ENCODE measurements at regions not wholly inside any gene's neighbourhood (a gene's known extent, or its start where the extent isn't known, plus 50 kb on each side); places are given as distances from the start of the nearest gene placed in this dataset.

DNA sequence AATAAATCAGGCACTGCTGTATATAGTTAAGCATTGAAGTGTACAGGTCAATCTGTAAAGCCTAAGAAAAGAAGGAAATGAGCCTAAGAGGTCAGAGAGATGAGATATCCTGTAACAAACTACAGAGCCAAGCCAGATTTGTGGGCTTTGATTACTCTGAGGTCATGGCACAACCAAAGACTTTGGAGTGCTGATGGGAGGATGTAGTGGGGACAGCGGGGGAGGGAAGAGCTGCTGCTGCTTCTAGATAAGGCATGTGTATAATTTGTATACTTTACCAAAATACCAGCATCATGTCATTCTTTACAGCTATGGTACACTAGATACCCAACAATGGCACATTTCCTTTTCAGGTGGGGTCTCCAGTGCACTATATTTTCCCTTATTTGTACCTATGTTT is 102.5 kb downstream of the OGFRL1 start:
- no peaks in the 10 kb centered on the region for H3K36me3 ChIP-seq (ENCODE audit: control insufficient read depth, insufficient read depth, low read length)
- Mint-ChIP-seq H3K27me3 (ENCODE audit: insufficient read depth) (peaks cover 21% of the 10 kb centered on the region), H3K4me1 (peaks cover 21% of the 10 kb centered on the region), H3K4me3 (no peak overlapping the region), H3K36me3 (ENCODE audit: low read depth) (no peaks in the 10 kb centered on the region), H3K27ac (no peak overlapping the region), H3K9me3 (no peaks in the 10 kb centered on the region)
- no peak overlapping the region for H3K27ac ChIP-seq (ENCODE audit: low read depth, low read length)
- H3K4me1 ChIP-seq (ENCODE audit: control insufficient read depth, insufficient read depth, low read length), result no peaks in the 10 kb centered on the region
- WGBS, 2 experiments (ENCODE audit: insufficient coverage in 1 of 2, insufficient read length in 1 of 2), result 100% methylated on average over 1 of the region's 1 CpG; no CpG with 5 or more reads in 1 of the 2 experiments
- H3K27me3 ChIP-seq (ENCODE audit: control insufficient read depth, insufficient read depth, low read length, poor library complexity, severe bottlenecking), result peaks cover 70% of the 10 kb centered on the region
- H3K9me3 ChIP-seq (ENCODE audit: control insufficient read depth, low read length), result no peaks in the 10 kb centered on the region
- no peak for DNase-seq
- no peak overlapping the region for H3K9ac ChIP-seq (ENCODE audit: extremely low read depth, low read length, poor library complexity, severe bottlenecking)
- no peak for TF ChIP-seq CTCF (conservative IDR thresholded peaks at IDR 0.05)
- H3K4me3 ChIP-seq (ENCODE audit: low read length), result no peak overlapping the region

GRCh38 chr6:71392276-71392675 is 103.7 kb downstream of the OGFRL1 start:
- WGBS, 2 experiments (ENCODE audit: insufficient coverage in 1 of 2, insufficient read length in 1 of 2), result 82% methylated on average over 1 of the region's 1 CpG; no CpG with 5 or more reads in 1 of the 2 experiments
- Histone ChIP-seq H3K4me3 (ENCODE audit: low read length) (no peak overlapping the region), H3K36me3 (ENCODE audit: control insufficient read depth, insufficient read depth, low read length) (no peaks in the 10 kb centered on the region), H3K27ac (ENCODE audit: low read depth, low read length) (no peak overlapping the region), H3K27me3 (ENCODE audit: control insufficient read depth, insufficient read depth, low read length, poor library complexity, severe bottlenecking) (peaks cover 67% of the 10 kb centered on the region), H3K9me3 (ENCODE audit: control insufficient read depth, low read length) (no peaks in the 10 kb centered on the region), H3K9ac (ENCODE audit: extremely low read depth, low read length, poor library complexity, severe bottlenecking) (no peak overlapping the region), H3K4me1 (ENCODE audit: control insufficient read depth, insufficient read depth, low read length) (no peaks in the 10 kb centered on the region)
- H3K36me3 Mint-ChIP-seq (ENCODE audit: low read depth), result no peaks in the 10 kb centered on the region
- no peak overlapping the region for H3K4me3 Mint-ChIP-seq
- H3K9me3 Mint-ChIP-seq, result no peaks in the 10 kb centered on the region
- H3K4me1 Mint-ChIP-seq, result peaks cover 20% of the 10 kb centered on the region
- H3K27ac Mint-ChIP-seq, result no peak overlapping the region
- peaks cover 21% of the 10 kb centered on the region for H3K27me3 Mint-ChIP-seq (ENCODE audit: insufficient read depth)
- no peak for TF ChIP-seq CTCF (conservative IDR thresholded peaks at IDR 0.05)
- no peak for DNase-seq

DNA sequence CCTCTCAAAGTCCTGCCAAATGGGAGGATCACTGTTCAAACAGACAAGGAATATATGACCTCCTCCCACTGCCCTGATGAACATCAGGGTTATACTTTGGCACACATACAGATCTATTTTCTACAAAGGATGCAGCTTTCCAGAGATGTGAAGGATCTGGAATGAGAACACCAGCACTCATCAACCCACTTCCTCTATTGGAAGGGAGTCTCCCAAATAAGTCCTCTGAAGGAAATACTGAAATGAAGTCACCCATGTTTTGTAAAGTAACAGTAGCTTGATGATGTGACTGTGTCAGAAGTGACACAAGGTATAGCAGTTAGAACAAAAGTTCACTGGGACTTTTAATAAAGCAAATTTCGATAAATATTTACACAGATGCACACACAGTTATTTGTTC is 104.9 kb downstream of the OGFRL1 start:
- no peaks in the 10 kb centered on the region for H3K9me3 Mint-ChIP-seq
- H3K4me1 Mint-ChIP-seq, result peaks cover 19% of the 10 kb centered on the region
- DNase-seq, result no peak
- no peaks in the 10 kb centered on the region for H3K36me3 ChIP-seq (ENCODE audit: control insufficient read depth, insufficient read depth, low read length)
- no peak overlapping the region for H3K4me3 Mint-ChIP-seq
- no peaks in the 10 kb centered on the region for H3K36me3 Mint-ChIP-seq (ENCODE audit: low read depth)
- H3K4me1 ChIP-seq (ENCODE audit: control insufficient read depth, insufficient read depth, low read length), result no peaks in the 10 kb centered on the region
- 85% methylated on average over 1 of the region's 1 CpG; no CpG with 5 or more reads in 1 of the 2 experiments for WGBS, 2 experiments (ENCODE audit: insufficient coverage in 1 of 2, insufficient read length in 1 of 2)
- no peak overlapping the region for H3K4me3 ChIP-seq (ENCODE audit: low read length)
- no peak for TF ChIP-seq CTCF (conservative IDR thresholded peaks at IDR 0.05)
- peaks cover 21% of the 10 kb centered on the region for H3K27me3 Mint-ChIP-seq (ENCODE audit: insufficient read depth)
- H3K27ac ChIP-seq (ENCODE audit: low read depth, low read length), result no peak overlapping the region
- no peak overlapping the region for H3K9ac ChIP-seq (ENCODE audit: extremely low read depth, low read length, poor library complexity, severe bottlenecking)
- no peaks in the 10 kb centered on the region for H3K9me3 ChIP-seq (ENCODE audit: control insufficient read depth, low read length)
- no peak overlapping the region for H3K27ac Mint-ChIP-seq
- peaks cover 57% of the 10 kb centered on the region for H3K27me3 ChIP-seq (ENCODE audit: control insufficient read depth, insufficient read depth, low read length, poor library complexity, severe bottlenecking)
